H1 (cell line): ENCODE measurements at regions not wholly inside any gene's neighbourhood (a gene's known extent, or its start where the extent isn't known, plus 50 kb on each side); places are given as distances from the start of the nearest gene placed in this dataset.

ENCODE experiments used
- CTCF ChIA-PET: fragments of 300-600 bp; sonication (Branson Sonifier 250); formaldehyde crosslinking; loops from one replicate; lab custom pipeline; 2021; ENCODE audit not compliant: partially characterized antibody; lab: Charles Lee
- POLR2A ChIA-PET: fragments of 300-600 bp; sonication (Branson Sonifier 250); formaldehyde crosslinking; loops from one replicate; lab custom pipeline; 2021; ENCODE audit warnings: inconsistent platforms; ENCODE audit not compliant: partially characterized antibody; lab: Charles Lee
- DNase-seq, 2 experiments: peaks; one replicate each; pipeline versions ENCODE4 v3.0.0 to v3.0.0-alpha.2; 2010 to 2022; ENCODE audit warnings: low spot score in 2 of 2, low read depth in 1 of 2, mixed read lengths in 1 of 2
- FAIRE-seq: peaks from 2 replicates; lab custom pipeline; 2011; peaks lifted over from hg19 to GRCh38; lab: Jason Lieb, UNC
- H2AFZ ChIP-seq: 2 replicates; pipeline ENCODE4 v1.8.1; 2012; ENCODE audit warnings: low read length, inconsistent platforms
- H2AK5ac ChIP-seq: 2 replicates; pipeline ENCODE4 v1.6.1; 2013; ENCODE audit warnings: low read depth, low read length
- H2BK120ac ChIP-seq: replicated peaks from 2 replicates; pipeline ENCODE3; 2013; ENCODE audit warnings: low read depth, low read length, inconsistent platforms
- H2BK12ac ChIP-seq: 2 replicates; pipeline ENCODE4 v1.6.1; 2013; ENCODE audit warnings: low read depth, low read length
- H2BK15ac ChIP-seq: 2 replicates; pipeline ENCODE4 v1.6.1; 2013; ENCODE audit warnings: low read length
- H2BK20ac ChIP-seq: 2 replicates; pipeline ENCODE4 v1.6.1; 2013; ENCODE audit warnings: low read length
- H2BK5ac ChIP-seq: 2 replicates; pipeline ENCODE4 v1.6.1; 2013; ENCODE audit warnings: low read depth, low read length
- H3K14ac ChIP-seq: 2 replicates; pipeline ENCODE4 v1.6.1; 2013; ENCODE audit warnings: inconsistent platforms; ENCODE audit not compliant: insufficient read length
- H3K18ac ChIP-seq: 2 replicates; pipeline ENCODE4 v1.6.1; 2013; ENCODE audit warnings: low read length; ENCODE audit errors: extremely low read depth
- H3K23ac ChIP-seq: 2 replicates; pipeline ENCODE4 v1.6.1; 2013; ENCODE audit warnings: inconsistent platforms; ENCODE audit not compliant: insufficient read length
- H3K23me2 ChIP-seq: 2 replicates; pipeline ENCODE4 v1.6.1; 2013; ENCODE audit warnings: low read depth, low read length
- H3K27ac ChIP-seq: 2 replicates; pipeline ENCODE4 v1.6.1; 2011; ENCODE audit warnings: low read depth, low read length, inconsistent platforms
- H3K27me3 ChIP-seq, 4 experiments: replicated peaks in 1 of 4; 1 replicate in 1 of 4; 2 replicates in 3 of 4; pipeline versions ENCODE4 v1.6.1 to v1.8.1; 2011 to 2013; ENCODE audit warnings: low read length in 3 of 4, mild to moderate bottlenecking in 3 of 4, inconsistent platforms in 2 of 4, mixed read lengths in 2 of 4, moderate library complexity in 1 of 4; ENCODE audit not compliant: control insufficient read depth in 3 of 4, insufficient read depth in 3 of 4; ENCODE audit errors: extremely low read depth in 1 of 4
- H3K36me3 ChIP-seq, 4 experiments: 2 replicates each; pipeline versions ENCODE4 v1.6.1 to v1.8.1; 2011 to 2013; ENCODE audit warnings: mild to moderate bottlenecking in 4 of 4, low read length in 3 of 4, moderate library complexity in 2 of 4, control low read depth in 1 of 4, inconsistent platforms in 1 of 4; ENCODE audit not compliant: insufficient read depth in 4 of 4, control insufficient read depth in 2 of 4
- H3K4ac ChIP-seq: replicated peaks from 2 replicates; pipeline ENCODE3; 2013; ENCODE audit warnings: low read length, low read depth, mixed read lengths, inconsistent platforms; ENCODE audit not compliant: insufficient read length
- H3K4me1 ChIP-seq, 4 experiments: replicated peaks in 1 of 4; 1 replicate in 1 of 4; 2 replicates in 3 of 4; pipeline versions ENCODE4 v1.6.1 to v1.8.1; 2011 to 2013; ENCODE audit warnings: low read length in 3 of 4, inconsistent platforms in 2 of 4, mixed read lengths in 1 of 4; ENCODE audit not compliant: insufficient read depth in 4 of 4, control insufficient read depth in 3 of 4
- H3K4me2 ChIP-seq, 2 experiments: 2 replicates each; pipeline versions ENCODE4 v1.6.1 to v1.8.1; 2011 to 2013; ENCODE audit warnings: low read depth in 2 of 2, low read length in 2 of 2, control low read depth in 1 of 2, inconsistent platforms in 1 of 2, mild to moderate bottlenecking in 1 of 2; ENCODE audit not compliant: insufficient read depth in 1 of 2
- H3K4me3 ChIP-seq, 4 experiments: fragments of 200-600, 300-600 bp in 1 of 4; sonication (generic), shearing (Covaris generic), sonication (Bioruptor Twin) in 1 of 4; 2 replicates each; pipeline versions ENCODE4 v1.5.1 to v1.8.1; 2011 to 2016; ENCODE audit warnings: low read length in 4 of 4, low read depth in 3 of 4, control low read depth in 2 of 4, inconsistent platforms in 2 of 4, mild to moderate bottlenecking in 2 of 4, mixed read lengths in 1 of 4, moderate library complexity in 1 of 4; ENCODE audit not compliant: insufficient read depth in 2 of 4; ENCODE audit errors: extremely low read depth in 1 of 4
- H3K56ac ChIP-seq: replicated peaks from 2 replicates; pipeline ENCODE3; 2013; ENCODE audit warnings: low read depth, mild to moderate bottlenecking, mixed read lengths, low read length, inconsistent platforms; ENCODE audit not compliant: insufficient read length
- H3K79me1 ChIP-seq: 2 replicates; pipeline ENCODE4 v1.6.1; 2013; ENCODE audit warnings: low read depth, low read length, control low read depth
- H3K79me2 ChIP-seq, 2 experiments: 2 replicates each; pipeline versions ENCODE4 v1.6.1 to v1.8.1; 2012 to 2013; ENCODE audit warnings: low read length in 2 of 2, mild to moderate bottlenecking in 2 of 2, inconsistent platforms in 1 of 2; ENCODE audit not compliant: insufficient read depth in 2 of 2, control insufficient read depth in 1 of 2
- H3K9ac ChIP-seq, 4 experiments: replicated peaks in 1 of 4; 1 replicate in 1 of 4; 2 replicates in 3 of 4; pipeline versions ENCODE4 v1.6.1 to v1.8.1; 2011 to 2013; ENCODE audit warnings: low read depth in 3 of 4, low read length in 3 of 4, control low read depth in 2 of 4, mild to moderate bottlenecking in 2 of 4, moderate library complexity in 2 of 4, inconsistent platforms in 1 of 4; ENCODE audit errors: extremely low read depth in 1 of 4
- H3K9me3 ChIP-seq, 2 experiments: 2 replicates each; pipeline versions ENCODE4 v1.6.1 to v1.8.1; 2012 to 2013; ENCODE audit warnings: mild to moderate bottlenecking in 2 of 2, moderate library complexity in 2 of 2, control low read depth in 1 of 2, inconsistent platforms in 1 of 2, low read depth in 1 of 2, low read length in 1 of 2, mixed read lengths in 1 of 2; ENCODE audit not compliant: insufficient read depth in 2 of 2
- H4K20me1 ChIP-seq, 2 experiments: replicated peaks in 1 of 2; 2 replicates each; pipeline versions ENCODE3 to v1.8.1; 2011 to 2013; ENCODE audit warnings: inconsistent platforms in 2 of 2, low read length in 2 of 2, mild to moderate bottlenecking in 1 of 2; ENCODE audit not compliant: insufficient read depth in 2 of 2, control insufficient read depth in 1 of 2
- H4K5ac ChIP-seq: 2 replicates; pipeline ENCODE4 v1.6.1; 2013; ENCODE audit warnings: low read length, low read depth, mixed read lengths, inconsistent platforms; ENCODE audit not compliant: insufficient read length
- H4K8ac ChIP-seq: 2 replicates; pipeline ENCODE4 v1.8.0; 2013; ENCODE audit warnings: mild to moderate bottlenecking, moderate library complexity, low read length, inconsistent platforms; ENCODE audit not compliant: insufficient read depth; ENCODE audit errors: extremely low read depth
- H4K91ac ChIP-seq: replicated peaks from 2 replicates; pipeline ENCODE3; 2013; ENCODE audit warnings: low read length, mixed read lengths, inconsistent platforms; ENCODE audit not compliant: insufficient read length
- ASH2L ChIP-seq: fragments of 200-600, 300-600 bp; sonication (generic); IDR thresholded peaks from one replicate; pipeline ENCODE4 v1.7.1; 2017; ENCODE audit warnings: low read length
- CHD1 ChIP-seq: IDR thresholded peaks from 2 replicates; pipeline ENCODE4 v1.6.1; 2012; ENCODE audit warnings: low read depth, low read length, improper control_type of control experiment
- CTBP2 ChIP-seq: IDR thresholded peaks from 2 replicates; pipeline ENCODE4 v1.7.0; 2011; ENCODE audit warnings: borderline replicate concordance, mild to moderate bottlenecking, moderate library complexity, mixed read lengths, low read length; ENCODE audit not compliant: insufficient read depth, insufficient read length
- EGR1 ChIP-seq: IDR thresholded peaks from 2 replicates; pipeline ENCODE4 v1.6.1; 2011; ENCODE audit warnings: low read depth, low read length, borderline replicate concordance
- EP300 ChIP-seq, 2 experiments: IDR thresholded peaks; 1 replicate in 1 of 2; 2 replicates in 1 of 2; pipeline ENCODE4 v1.6.1; 2011 to 2012; ENCODE audit warnings: low read depth in 2 of 2, low read length in 2 of 2, mild to moderate bottlenecking in 2 of 2, borderline replicate concordance in 1 of 2, inconsistent platforms in 1 of 2, moderate library complexity in 1 of 2
- EZH2 ChIP-seq: fragments of 200-600 bp; sonication (generic); IDR thresholded peaks from 2 replicates; pipeline ENCODE4 v1.7.1; 2012; ENCODE audit warnings: low read depth, mild to moderate bottlenecking, moderate library complexity, low read length, inconsistent platforms; ENCODE audit not compliant: severe bottlenecking
- POLR2AphosphoS5 ChIP-seq: IDR thresholded peaks from 2 replicates; pipeline ENCODE4 v1.6.1; 2011; ENCODE audit warnings: low read depth, low read length
- RXRA ChIP-seq: IDR thresholded peaks from 2 replicates; pipeline ENCODE4 v1.6.1; 2011; ENCODE audit warnings: low read depth, mild to moderate bottlenecking, low read length, moderate library complexity; ENCODE audit not compliant: insufficient read depth
- SUZ12 ChIP-seq: fragments of 200-600 bp; sonication (generic); IDR thresholded peaks from 2 replicates; pipeline ENCODE4 v1.6.1; 2012; ENCODE audit warnings: mild to moderate bottlenecking, inconsistent platforms, low read length, moderate library complexity, mixed read lengths
- TAF7 ChIP-seq: optimal IDR thresholded peaks from 2 replicates; pipeline ENCODE3; 2011; ENCODE audit warnings: low read depth, mild to moderate bottlenecking, inconsistent platforms, low read length, moderate library complexity, borderline replicate concordance
- TBP ChIP-seq: IDR thresholded peaks from 2 replicates; pipeline ENCODE4 v1.6.1; 2011; ENCODE audit warnings: low read depth, low read length, improper control_type of control experiment
- WGBS, 2 experiments: shearing (Covaris generic) in 1 of 2; methylation state at CpG; one replicate each; pipeline versions ENCODE4 v1.1.6 to v1.1.7; 2013 to 2015; ENCODE audit warnings: low lambda C conversion rate in 2 of 2, mixed read lengths in 2 of 2, inconsistent platforms in 1 of 2, low coverage in 1 of 2, missing lambda C conversion rate in 1 of 2; ENCODE audit not compliant: insufficient replicate concordance in 2 of 2, insufficient coverage in 1 of 2, insufficient read length in 1 of 2; ENCODE audit errors: extremely low coverage in 1 of 2, missing lambda C conversion rate in 1 of 2; 5-methylcytosine and 5-hydroxymethylcytosine counted together
- TF ChIP-seq, protein P1 (sequence below): IDR thresholded peaks from 2 replicates; pipeline ENCODE4 v1.6.1; 2012; ENCODE audit warnings: low read length, inconsistent platforms
- TF ChIP-seq, protein P2 (sequence below): IDR thresholded peaks from 2 replicates; pipeline ENCODE4 v1.6.1; 2012; ENCODE audit warnings: inconsistent platforms

DNA sequence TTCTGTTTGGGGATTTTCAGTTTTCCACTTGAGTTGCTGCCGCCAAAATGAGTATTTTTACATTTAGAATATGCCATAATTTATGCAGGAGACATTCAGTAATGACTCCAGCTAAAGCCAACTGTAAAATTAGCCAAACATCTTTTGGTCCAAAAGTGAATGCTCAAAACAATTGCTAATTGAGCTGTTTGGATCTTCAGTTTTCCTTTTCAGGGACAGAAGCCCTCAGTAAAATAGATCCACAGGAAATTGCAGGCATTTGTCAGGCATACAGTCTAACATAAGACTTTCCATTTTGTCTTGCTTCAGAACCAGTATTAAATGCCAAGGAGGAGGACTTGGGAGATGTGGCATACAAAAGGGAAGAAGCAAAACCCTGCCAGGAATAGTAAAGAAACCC lies 524.8 kb upstream of the API5 start:
- no peak overlapping the region for H2AK5ac ChIP-seq
- CTCF ChIA-PET = no interaction called here

More for the DNA sequence above, 524.8 kb upstream of the API5 start:
- Histone ChIP-seq H2BK5ac (no peak overlapping the region), H3K79me2 (no peaks in the 10 kb centered on the region), H3K27me3 (peaks cover 0 to 1% (median 0%) of the 10 kb centered on the region in 4 experiments; a peak in 1 of 7 replicates), H3K18ac (no peak overlapping the region), H2BK20ac (no peak overlapping the region), H3K4me3 (no peak overlapping the region), H4K20me1 (no peaks in the 10 kb centered on the region), H3K27ac (no peak overlapping the region), H3K56ac (no peak overlapping the region), H2BK120ac (no peak overlapping the region), H2BK12ac (no peak overlapping the region), H3K14ac (no peak overlapping the region), H4K8ac (no peak overlapping the region), H4K5ac (no peak overlapping the region), H3K23ac (no peak overlapping the region), H3K36me3 (no peaks in the 10 kb centered on the region), H3K4ac (no peak overlapping the region), H3K4me2 (no peak overlapping the region), H3K23me2 (no peaks in the 10 kb centered on the region), H4K91ac (no peak overlapping the region), H2AFZ (no peak overlapping the region), H2BK15ac (no peak overlapping the region), H3K9ac (no peak overlapping the region), H3K4me1 (no peaks in the 10 kb centered on the region), H3K9me3 (peaks cover 0 to 4% of the 10 kb centered on the region in 2 experiments; a peak in 2 of 4 replicates), H3K79me1 (no peaks in the 10 kb centered on the region)
- FAIRE-seq (no peak), DNase-seq (no peak)
- POLR2A ChIA-PET = no interaction called here
- no peak for TF ChIP-seq ASH2L
- no peak for TF ChIP-seq EZH2
- no peak for TF ChIP-seq TBP
- TF ChIP-seq, protein P1, sequence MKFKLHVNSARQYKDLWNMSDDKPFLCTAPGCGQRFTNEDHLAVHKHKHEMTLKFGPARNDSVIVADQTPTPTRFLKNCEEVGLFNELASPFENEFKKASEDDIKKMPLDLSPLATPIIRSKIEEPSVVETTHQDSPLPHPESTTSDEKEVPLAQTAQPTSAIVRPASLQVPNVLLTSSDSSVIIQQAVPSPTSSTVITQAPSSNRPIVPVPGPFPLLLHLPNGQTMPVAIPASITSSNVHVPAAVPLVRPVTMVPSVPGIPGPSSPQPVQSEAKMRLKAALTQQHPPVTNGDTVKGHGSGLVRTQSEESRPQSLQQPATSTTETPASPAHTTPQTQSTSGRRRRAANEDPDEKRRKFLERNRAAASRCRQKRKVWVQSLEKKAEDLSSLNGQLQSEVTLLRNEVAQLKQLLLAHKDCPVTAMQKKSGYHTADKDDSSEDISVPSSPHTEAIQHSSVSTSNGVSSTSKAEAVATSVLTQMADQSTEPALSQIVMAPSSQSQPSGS = no peak
- TF ChIP-seq EGR1 = no peak
- no peak for TF ChIP-seq CTBP2
- no peak for TF ChIP-seq SUZ12
- no peak for TF ChIP-seq TAF7
- TF ChIP-seq, protein P2, sequence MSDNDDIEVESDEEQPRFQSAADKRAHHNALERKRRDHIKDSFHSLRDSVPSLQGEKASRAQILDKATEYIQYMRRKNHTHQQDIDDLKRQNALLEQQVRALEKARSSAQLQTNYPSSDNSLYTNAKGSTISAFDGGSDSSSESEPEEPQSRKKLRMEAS = no peak
- no peak for TF ChIP-seq CHD1
- TF ChIP-seq POLR2AphosphoS5 = no peak
- TF ChIP-seq EP300 (IDR thresholded peaks at IDR 0.05; ENCODE audit: borderline replicate concordance in 1 of 2, low read depth in 2 of 2, low read length in 2 of 2) = no peak
- TF ChIP-seq RXRA = no peak
- WGBS, 2 experiments = 78% methylated on average over 1 of the region's 1 CpG; no CpG with 5 or more reads in 1 of the 2 experiments
